ENCODE measurements at regions not wholly inside any gene's neighbourhood (a gene's known extent, or its start where the extent isn't known, plus 50 kb on each side); places are given as distances from the start of the nearest gene placed in this dataset.

- TF ChIP-seq CTCF (IDR thresholded peaks at IDR 0.05; ENCODE audit: borderline replicate concordance, extremely low read depth, low read length, poor library complexity, severe bottlenecking) (no peak), EZH2 (IDR thresholded peaks at IDR 0.05; ENCODE audit: borderline replicate concordance, low read depth, low read length, severe bottlenecking) (no peak)
Observed at GRCh38 chr5:145521523-145521922, 313.6 kb downstream of the PRELID2 start.
